Cerebellar cortex (tissue), 1 donor: ENCODE measurements at regions not wholly inside any gene's neighbourhood (a gene's known extent, or its start where the extent isn't known, plus 50 kb on each side); places are given as distances from the start of the nearest gene placed in this dataset.
"Not testable (repeated sequence)": the region's sequence is repeated elsewhere in the genome, so short reads cannot be mapped to it uniquely, and the experiment has no call there.

ENCODE experiments used
- DNase-seq: peaks from one replicate; pipeline ENCODE4 v3.0.0-alpha.2; 2015; ENCODE audit warnings: low spot score

GRCh38 chr10:84854439-84854838 is 526.0 kb downstream of the CCSER2 start:
- no peak for DNase-seq

GRCh38 chr10:84860855-84861254 is 532.5 kb downstream of the CCSER2 start:
- DNase-seq = no peak

- no peak for DNase-seq
Observed at GRCh38 chr10:84862551-84862950, 534.2 kb downstream of the CCSER2 start.

GRCh38 chr10:84863675-84864074 is 535.3 kb downstream of the CCSER2 start:
- no peak for DNase-seq

GRCh38 chr10:84876116-84876999 is 548.0 kb downstream of the CCSER2 start:
- no peak for DNase-seq

- DNase-seq = no peak
Observed at GRCh38 chr10:84879991-84880390, 551.6 kb downstream of the CCSER2 start.

- DNase-seq = not testable (repeated sequence)
Observed at GRCh38 chr10:84881696-84882095, 553.3 kb downstream of the CCSER2 start.

- no peak for DNase-seq
Observed at GRCh38 chr10:84890706-84891105, 562.3 kb downstream of the CCSER2 start.

- no peak for DNase-seq
Observed at GRCh38 chr10:84891631-84892030, 563.2 kb downstream of the CCSER2 start.

GRCh38 chr10:84895541-84895940 is 567.2 kb downstream of the CCSER2 start:
- DNase-seq = no peak

GRCh38 chr10:84896909-84897308 is 568.5 kb downstream of the CCSER2 start:
- no peak for DNase-seq

- no peak for DNase-seq
Observed at GRCh38 chr10:84899268-84899667, 570.9 kb downstream of the CCSER2 start.

GRCh38 chr10:84900141-84900540 is 571.8 kb downstream of the CCSER2 start:
- DNase-seq = no peak

GRCh38 chr10:84901885-84902284 is 573.5 kb downstream of the CCSER2 start:
- no peak for DNase-seq

- no peak for DNase-seq
Observed at GRCh38 chr10:84902553-84902952, 574.2 kb downstream of the CCSER2 start.

GRCh38 chr10:84903320-84903719 is 574.9 kb downstream of the CCSER2 start:
- no peak for DNase-seq

- DNase-seq = no peak
Observed at GRCh38 chr10:84907461-84908009, 579.1 kb downstream of the CCSER2 start.

- DNase-seq = no peak
Observed at GRCh38 chr10:84908491-84908890, 580.1 kb downstream of the CCSER2 start.

- no peak for DNase-seq
Observed at GRCh38 chr10:84921701-84922100, 593.3 kb downstream of the CCSER2 start.

GRCh38 chr10:84924131-84924530 is 595.7 kb downstream of the CCSER2 start:
- no peak for DNase-seq

GRCh38 chr10:84925495-84925894 is 597.1 kb downstream of the CCSER2 start:
- no peak for DNase-seq

GRCh38 chr10:84933402-84933801 is 605.0 kb downstream of the CCSER2 start:
- DNase-seq = no peak

- no peak for DNase-seq
Observed at GRCh38 chr10:84935772-84936171, 607.4 kb downstream of the CCSER2 start.
